Calu3 (cell line): ENCODE measurements at regions not wholly inside any gene's neighbourhood (a gene's known extent, or its start where the extent isn't known, plus 50 kb on each side); places are given as distances from the start of the nearest gene placed in this dataset.
A peak's percentile ranks its signal among the peaks of the same experiment; 100 is the strongest.

ENCODE experiments used
- BruUV-seq: library from RNA; stranded (reverse); fragments of 400-500 nt; replicated peaks from 2 replicates; lab custom pipeline; 2021; lab: Mats Ljungman, UMichigan
- CTCF ChIA-PET: fragments of 300-600 bp; sonication (Branson Sonifier 250); formaldehyde crosslinking; loops from one replicate; lab custom pipeline; 2022; ENCODE audit warnings: antibody characterized with exemption; lab: Charles Lee
- DNase-seq: peaks from one replicate; pipeline ENCODE4 v3.0.0; 2022
- H3K27ac Mint-ChIP-seq: one replicate; pipeline ENCODE4 v1.8.0; 2022; ENCODE audit warnings: mixed read lengths; ENCODE audit not compliant: unreplicated experiment
- H3K27me3 Mint-ChIP-seq: one replicate; pipeline ENCODE4 v1.8.0; 2022; ENCODE audit warnings: mixed read lengths; ENCODE audit not compliant: unreplicated experiment
- H3K36me3 Mint-ChIP-seq: one replicate; pipeline ENCODE4 v1.8.0; 2022; ENCODE audit warnings: mild to moderate bottlenecking, moderate library complexity, mixed read lengths; ENCODE audit not compliant: insufficient read depth, unreplicated experiment
- H3K4me1 Mint-ChIP-seq: one replicate; pipeline ENCODE4 v1.8.0; 2022; ENCODE audit warnings: mild to moderate bottlenecking, low read depth, mixed read lengths; ENCODE audit not compliant: unreplicated experiment
- H3K4me3 Mint-ChIP-seq: one replicate; pipeline ENCODE4 v1.8.0; 2022; ENCODE audit warnings: mild to moderate bottlenecking, low read depth, moderate library complexity, mixed read lengths; ENCODE audit not compliant: unreplicated experiment
- H3K9me3 Mint-ChIP-seq: one replicate; pipeline ENCODE4 v1.8.0; 2022; ENCODE audit warnings: low read depth, mixed read lengths; ENCODE audit not compliant: unreplicated experiment
- intact Hi-C: fragments of 100-400 bp; cut with micrococcal nuclease; formaldehyde crosslinking; loops from one replicate; pipeline ENCODE4 v1.10.0; 2022; ENCODE audit not compliant: unreplicated experiment
- TF ChIP-seq, protein P1 (sequence below): fragments of 200-600 bp; IDR thresholded peaks from one replicate; pipeline ENCODE4 v1.8.0; 2022; ENCODE audit warnings: antibody characterized with exemption; ENCODE audit not compliant: unreplicated experiment

DNA sequence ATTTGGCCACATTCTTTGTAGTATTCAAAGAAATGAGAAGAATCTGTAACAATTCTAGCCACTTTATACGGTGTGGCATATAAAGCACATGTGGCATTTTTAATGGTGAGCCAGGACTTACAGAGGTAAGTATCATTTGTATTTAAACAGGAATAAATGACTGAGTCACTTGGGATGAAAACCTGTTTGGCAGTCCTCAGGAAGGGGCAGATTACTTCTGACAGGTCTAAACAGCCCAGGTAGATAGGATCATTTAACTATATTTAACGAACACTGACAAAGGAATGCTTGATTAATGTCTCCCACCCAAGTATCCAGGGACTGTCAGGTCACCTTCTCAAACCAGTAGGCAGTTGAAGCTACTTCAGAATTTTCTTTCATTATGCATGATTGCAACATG lies 241.5 kb upstream of the SATB1 start:
- BruUV-seq = no TSS peak
- CTCF ChIA-PET = no interaction called here
- no peak for DNase-seq
- H3K4me3 Mint-ChIP-seq = no peak overlapping the region
- no peaks in the 10 kb centered on the region for H3K9me3 Mint-ChIP-seq
- H3K27me3 Mint-ChIP-seq = no peaks in the 10 kb centered on the region
- no peaks in the 10 kb centered on the region for H3K36me3 Mint-ChIP-seq
- TF ChIP-seq, protein P1, sequence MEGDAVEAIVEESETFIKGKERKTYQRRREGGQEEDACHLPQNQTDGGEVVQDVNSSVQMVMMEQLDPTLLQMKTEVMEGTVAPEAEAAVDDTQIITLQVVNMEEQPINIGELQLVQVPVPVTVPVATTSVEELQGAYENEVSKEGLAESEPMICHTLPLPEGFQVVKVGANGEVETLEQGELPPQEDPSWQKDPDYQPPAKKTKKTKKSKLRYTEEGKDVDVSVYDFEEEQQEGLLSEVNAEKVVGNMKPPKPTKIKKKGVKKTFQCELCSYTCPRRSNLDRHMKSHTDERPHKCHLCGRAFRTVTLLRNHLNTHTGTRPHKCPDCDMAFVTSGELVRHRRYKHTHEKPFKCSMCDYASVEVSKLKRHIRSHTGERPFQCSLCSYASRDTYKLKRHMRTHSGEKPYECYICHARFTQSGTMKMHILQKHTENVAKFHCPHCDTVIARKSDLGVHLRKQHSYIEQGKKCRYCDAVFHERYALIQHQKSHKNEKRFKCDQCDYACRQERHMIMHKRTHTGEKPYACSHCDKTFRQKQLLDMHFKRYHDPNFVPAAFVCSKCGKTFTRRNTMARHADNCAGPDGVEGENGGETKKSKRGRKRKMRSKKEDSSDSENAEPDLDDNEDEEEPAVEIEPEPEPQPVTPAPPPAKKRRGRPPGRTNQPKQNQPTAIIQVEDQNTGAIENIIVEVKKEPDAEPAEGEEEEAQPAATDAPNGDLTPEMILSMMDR = no peak
- no peak overlapping the region for H3K27ac Mint-ChIP-seq
- no peaks in the 10 kb centered on the region for H3K4me1 Mint-ChIP-seq
- intact Hi-C loops = no loop called here

DNA sequence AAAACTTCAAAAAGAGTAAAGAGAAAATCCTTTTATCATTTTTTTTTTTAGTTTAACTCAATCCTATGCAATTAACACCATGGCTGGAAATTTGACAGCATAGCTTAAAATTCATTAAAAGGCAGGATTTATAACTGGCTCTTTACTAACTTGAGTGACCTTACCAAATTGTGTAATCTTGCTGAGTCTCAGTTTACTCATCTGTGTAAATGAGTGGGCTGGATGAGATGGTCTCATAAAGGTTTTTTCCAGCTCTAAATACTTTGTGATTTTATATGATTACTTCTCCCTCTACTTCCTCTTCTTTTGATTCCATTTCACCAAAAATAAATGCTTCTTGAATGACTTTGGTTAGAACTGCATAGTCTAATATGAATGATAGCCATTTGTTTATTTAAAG lies 234.9 kb upstream of the SATB1 start:
- Mint-ChIP-seq H3K4me3 (no peak overlapping the region), H3K36me3 (no peaks in the 10 kb centered on the region), H3K27me3 (no peaks in the 10 kb centered on the region), H3K27ac (no peak overlapping the region), H3K4me1 (no peaks in the 10 kb centered on the region), H3K9me3 (no peaks in the 10 kb centered on the region)
- intact Hi-C loops = no loop called here
- BruUV-seq = no TSS peak
- CTCF ChIA-PET = no interaction called here
- TF ChIP-seq, protein P1 = no peak
- no peak for DNase-seq

GRCh38 chr3:18657858-18658820 lies 233.0 kb upstream of the SATB1 start:
- CTCF ChIA-PET = interaction anchor here (0.6 to 0.9 kb wide), 3 partner anchors 107 to 1359 kb away, joined by 4 to 11 read pairs (median 4); no protein-coding TSS in a partner anchor
- H3K27ac Mint-ChIP-seq = no peak overlapping the region
- intact Hi-C loops = loop anchor here (5.0 to 10.0 kb wide), 2 partner anchors 93 to 99 kb away; no protein-coding TSS in a partner anchor
- H3K4me1 Mint-ChIP-seq = no peaks in the 10 kb centered on the region
- H3K9me3 Mint-ChIP-seq = no peaks in the 10 kb centered on the region
- no peaks in the 10 kb centered on the region for H3K36me3 Mint-ChIP-seq
- H3K4me3 Mint-ChIP-seq = no peak overlapping the region
- DNase-seq = peak; percentile 37
- TF ChIP-seq, protein P1 = no peak
- H3K27me3 Mint-ChIP-seq = no peaks in the 10 kb centered on the region
- no TSS peak for BruUV-seq

DNA sequence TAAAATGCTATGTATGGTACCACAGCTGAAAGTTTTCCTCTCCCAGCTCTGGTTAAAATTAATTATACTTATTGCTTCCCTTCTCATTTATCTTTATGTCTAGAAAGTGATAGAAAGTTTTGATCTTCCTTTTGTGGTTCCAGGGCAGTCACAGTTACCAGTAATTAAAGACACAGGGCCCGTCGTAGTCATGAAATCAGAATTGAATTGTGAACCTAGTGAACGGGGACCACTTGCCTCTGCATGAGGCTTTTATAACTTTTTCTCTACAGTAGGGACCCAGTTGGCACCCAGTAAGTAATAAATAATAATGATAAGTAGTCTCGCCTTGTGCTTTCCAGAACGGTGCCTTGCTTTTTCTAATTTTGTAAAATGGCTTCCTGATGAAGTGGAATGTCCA lies 231.7 kb upstream of the SATB1 start:
- CTCF ChIA-PET = no interaction called here
- DNase-seq = no peak
- Mint-ChIP-seq H3K36me3 (no peaks in the 10 kb centered on the region), H3K27me3 (no peaks in the 10 kb centered on the region), H3K4me3 (no peak overlapping the region), H3K4me1 (peaks cover 3% of the 10 kb centered on the region), H3K27ac (no peak overlapping the region), H3K9me3 (no peaks in the 10 kb centered on the region)
- BruUV-seq = no TSS peak
- TF ChIP-seq, protein P1 = no peak
- intact Hi-C loops = loop anchor here (5.0 to 10.0 kb wide), 2 partner anchors 92 to 100 kb away; no protein-coding TSS in a partner anchor
